IPS DF 6.9 (cell line): ENCODE measurements at regions not wholly inside any gene's neighbourhood (a gene's known extent, or its start where the extent isn't known, plus 50 kb on each side); places are given as distances from the start of the nearest gene placed in this dataset.

Experiments
- DNase-seq: peaks from one replicate; pipeline ENCODE4 v3.0.0-alpha.2; 2013; ENCODE audit warnings: low read depth, low spot score
- H3K27ac ChIP-seq: one replicate; pipeline ENCODE4 v1.5.1; 2013; ENCODE audit warnings: low read length, control low read depth
- H3K27me3 ChIP-seq: 2 replicates; pipeline ENCODE4 v1.6.1; 2013; ENCODE audit warnings: mild to moderate bottlenecking, low read length; ENCODE audit not compliant: control insufficient read depth, insufficient read depth
- H3K36me3 ChIP-seq: 2 replicates; pipeline ENCODE4 v1.6.1; 2013; ENCODE audit warnings: low read length; ENCODE audit not compliant: control insufficient read depth, insufficient read depth
- H3K4me1 ChIP-seq: 2 replicates; pipeline ENCODE4 v1.6.1; 2013; ENCODE audit warnings: low read length; ENCODE audit not compliant: control insufficient read depth, insufficient read depth
- H3K4me3 ChIP-seq: 2 replicates; pipeline ENCODE4 v1.5.1; 2013; ENCODE audit warnings: mild to moderate bottlenecking, low read length
- H3K9me3 ChIP-seq: 2 replicates; pipeline ENCODE4 v1.6.1; 2013; ENCODE audit warnings: low read length, inconsistent platforms; ENCODE audit not compliant: control insufficient read depth, insufficient read depth
- WGBS: extraction: QIAGEN DNeasy Blood & Tissue Kit; methylation state at CpG from one replicate; pipeline ENCODE4 v1.1.7; 2013; ENCODE audit warnings: mixed read lengths, missing lambda C conversion rate; ENCODE audit not compliant: insufficient read length, insufficient coverage; 5-methylcytosine and 5-hydroxymethylcytosine counted together

GRCh38 chr9:86548220-86548619 is 194.0 kb upstream of the TUT7 start:
- H3K4me3 ChIP-seq: no peak overlapping the region
- no peak for DNase-seq
- H3K36me3 ChIP-seq: no peaks in the 10 kb centered on the region
- no peaks in the 10 kb centered on the region for H3K9me3 ChIP-seq
- peaks cover 4% of the 10 kb centered on the region for H3K4me1 ChIP-seq
- no CpG with 5 or more reads among the region's 4 CpGs for WGBS
- no peaks in the 10 kb centered on the region for H3K27me3 ChIP-seq
- no peak overlapping the region for H3K27ac ChIP-seq

GRCh38 chr9:86547571-86547970 is 193.4 kb upstream of the TUT7 start:
- Histone ChIP-seq H3K27me3 (no peaks in the 10 kb centered on the region), H3K36me3 (no peaks in the 10 kb centered on the region), H3K4me3 (no peak overlapping the region), H3K27ac (no peak overlapping the region), H3K9me3 (no peaks in the 10 kb centered on the region), H3K4me1 (peaks cover 4% of the 10 kb centered on the region)
- no peak for DNase-seq

- Histone ChIP-seq H3K4me1 (peaks cover 4% of the 10 kb centered on the region), H3K36me3 (no peaks in the 10 kb centered on the region), H3K27ac (no peak overlapping the region), H3K4me3 (no peak overlapping the region), H3K27me3 (no peaks in the 10 kb centered on the region), H3K9me3 (no peaks in the 10 kb centered on the region)
- no peak for DNase-seq
- no CpG with 5 or more reads among the region's 5 CpGs for WGBS
These were observed 192.5 kb upstream of the TUT7 start for GRCh38 chr9:86546712-86547111.

GRCh38 chr9:86545090-86545489 is 190.9 kb upstream of the TUT7 start:
- Histone ChIP-seq H3K4me3 (no peak overlapping the region), H3K36me3 (no peaks in the 10 kb centered on the region), H3K27me3 (no peaks in the 10 kb centered on the region), H3K4me1 (peaks cover 4% of the 10 kb centered on the region), H3K9me3 (no peaks in the 10 kb centered on the region), H3K27ac (no peak overlapping the region)
- no peak for DNase-seq
- no CpG with 5 or more reads among the region's 2 CpGs for WGBS

- Histone ChIP-seq H3K9me3 (no peaks in the 10 kb centered on the region), H3K27me3 (no peaks in the 10 kb centered on the region), H3K4me1 (no peaks in the 10 kb centered on the region; the same call in 1 of the 2 replicates), H3K4me3 (no peak overlapping the region), H3K27ac (no peak overlapping the region), H3K36me3 (no peaks in the 10 kb centered on the region)
- WGBS: 100% methylated on average over 1 of the region's 2 CpGs
- no peak for DNase-seq
These were observed 186.9 kb upstream of the TUT7 start for GRCh38 chr9:86541014-86541570.

- Histone ChIP-seq H3K9me3 (no peaks in the 10 kb centered on the region), H3K4me3 (no peak overlapping the region), H3K4me1 (0 out of 2 replicates have a peak, but pooled peaks cover 2% of the 10 kb centered on the region), H3K36me3 (no peaks in the 10 kb centered on the region), H3K27me3 (no peaks in the 10 kb centered on the region), H3K27ac (no peak overlapping the region)
- 100% methylated on average over 1 of the region's 5 CpGs for WGBS
- no peak for DNase-seq
These were observed 181.3 kb upstream of the TUT7 start for GRCh38 chr9:86535406-86535915.

- Histone ChIP-seq H3K4me1 (0 out of 2 replicates have a peak, but pooled peaks cover 2% of the 10 kb centered on the region), H3K27me3 (no peaks in the 10 kb centered on the region), H3K27ac (no peak overlapping the region), H3K9me3 (no peaks in the 10 kb centered on the region), H3K36me3 (no peaks in the 10 kb centered on the region), H3K4me3 (no peak overlapping the region)
- DNase-seq: no peak
- WGBS: no CpG with 5 or more reads among the region's 4 CpGs
These were observed 180.5 kb upstream of the TUT7 start for GRCh38 chr9:86534572-86535258.

GRCh38 chr9:86531971-86532640 is 177.9 kb upstream of the TUT7 start:
- Histone ChIP-seq H3K4me1 (0 out of 2 replicates have a peak, but pooled peaks cover 2% of the 10 kb centered on the region), H3K27me3 (no peaks in the 10 kb centered on the region), H3K9me3 (no peaks in the 10 kb centered on the region), H3K27ac (no peak overlapping the region), H3K4me3 (no peak overlapping the region), H3K36me3 (no peaks in the 10 kb centered on the region)
- DNase-seq: no peak
- WGBS: no CpG with 5 or more reads among the region's 4 CpGs

GRCh38 chr9:86531273-86531970 is 177.2 kb upstream of the TUT7 start:
- H3K9me3 ChIP-seq: no peaks in the 10 kb centered on the region
- no peak overlapping the region for H3K4me3 ChIP-seq
- H3K27me3 ChIP-seq: no peaks in the 10 kb centered on the region
- no peaks in the 10 kb centered on the region for H3K36me3 ChIP-seq
- H3K27ac ChIP-seq: no peak overlapping the region
- WGBS: no CpG with 5 or more reads among the region's 6 CpGs
- DNase-seq: no peak
- 0 out of 2 replicates have a peak, but pooled peaks cover 2% of the 10 kb centered on the region for H3K4me1 ChIP-seq

GRCh38 chr9:86529496-86530275 is 175.5 kb upstream of the TUT7 start:
- no peak overlapping the region for H3K4me3 ChIP-seq
- no peak for DNase-seq
- no peaks in the 10 kb centered on the region for H3K27me3 ChIP-seq
- H3K27ac ChIP-seq: no peak overlapping the region
- no CpG with 5 or more reads among the region's 4 CpGs for WGBS
- no peaks in the 10 kb centered on the region for H3K9me3 ChIP-seq
- H3K4me1 ChIP-seq: 0 out of 2 replicates have a peak, but pooled peaks cover 2% of the 10 kb centered on the region
- H3K36me3 ChIP-seq: no peaks in the 10 kb centered on the region
